Vagina (tissue), 2 donors: ENCODE measurements at regions not wholly inside any gene's neighbourhood (a gene's known extent, or its start where the extent isn't known, plus 50 kb on each side); places are given as distances from the start of the nearest gene placed in this dataset.

Experiments
- CTCF ChIP-seq, 3 experiments: fragments of 450-650 bp in 2 of 3; fragments of 200-600 bp in 1 of 3; sonication (generic) in 1 of 3; IDR thresholded peaks; one replicate each; pipeline ENCODE4 v1.5.1; 2017 to 2019; ENCODE audit warnings: antibody characterized with exemption in 3 of 3, mild to moderate bottlenecking in 2 of 3, moderate library complexity in 2 of 3
- POLR2A ChIP-seq, 2 donors: fragments of 450-650 bp; IDR thresholded peaks; one replicate each; pipeline ENCODE4 v1.6.1; 2017; ENCODE audit warnings: antibody characterized with exemption in 2 of 2, mild to moderate bottlenecking in 2 of 2, moderate library complexity in 2 of 2
- POLR2AphosphoS5 ChIP-seq, 2 donors: sonication (generic); formaldehyde crosslinking; IDR thresholded peaks; one replicate each; pipeline ENCODE4 v1.9.0; 2017; ENCODE audit warnings: antibody characterized with exemption in 2 of 2, mild to moderate bottlenecking in 2 of 2, low read depth in 1 of 2; ENCODE audit not compliant: insufficient read depth in 1 of 2

GRCh38 chr6:134543128-134543527 lies 225.2 kb upstream of the SGK1 start:
- TF ChIP-seq CTCF (IDR thresholded peaks at IDR 0.05): no peak
- TF ChIP-seq POLR2A (IDR thresholded peaks at IDR 0.05): no peak
- TF ChIP-seq POLR2AphosphoS5 (IDR thresholded peaks at IDR 0.05; ENCODE audit: insufficient read depth in 1 of 2, low read depth in 1 of 2): no peak
